GM12874 (cell line): ENCODE measurements at regions not wholly inside any gene's neighbourhood (a gene's known extent, or its start where the extent isn't known, plus 50 kb on each side); places are given as distances from the start of the nearest gene placed in this dataset.

Experiments
- CTCF ChIP-seq: IDR thresholded peaks from 2 replicates; pipeline ENCODE4 v1.5.1; 2011; ENCODE audit warnings: low read depth, mild to moderate bottlenecking, control low read depth, low read length, moderate library complexity; ENCODE audit not compliant: insufficient read depth

- no peak for TF ChIP-seq CTCF
These were observed 55.4 kb upstream of the GBA3 start for GRCh38 chr4:22637306-22637705.
